ENCODE measurements at regions not wholly inside any gene's neighbourhood (a gene's known extent, or its start where the extent isn't known, plus 50 kb on each side); places are given as distances from the start of the nearest gene placed in this dataset.
A peak's percentile ranks its signal among the peaks of the same experiment; 100 is the strongest.

GRCh38 chr11:19328586-19329311, 88.0 kb upstream of the E2F8 start:
- no peak for TF ChIP-seq CTCF (IDR thresholded peaks at IDR 0.05)
- DNase-seq: no peak
- no peak for ATAC-seq
- H3K27ac ChIP-seq: no peak overlapping the region
- no peak overlapping the region for H3K4me3 ChIP-seq
- H3K36me3 ChIP-seq: no peaks in the 10 kb centered on the region
- H3K4me1 ChIP-seq: no peaks in the 10 kb centered on the region
- intact Hi-C loops (cut with DNase I): no loop called here
- H3K27me3 ChIP-seq: no peaks in the 10 kb centered on the region
- H3K9me3 ChIP-seq: no peaks in the 10 kb centered on the region

- no peaks in the 10 kb centered on the region for H3K36me3 ChIP-seq
- no peaks in the 10 kb centered on the region for H3K4me1 ChIP-seq
- no peak overlapping the region for H3K27ac ChIP-seq
- no peaks in the 10 kb centered on the region for H3K9me3 ChIP-seq
- H3K27me3 ChIP-seq: no peaks in the 10 kb centered on the region
- TF ChIP-seq CTCF (IDR thresholded peaks at IDR 0.05): no peak
- ATAC-seq (no peak), DNase-seq (no peak)
- intact Hi-C loops (cut with DNase I): no loop called here
- H3K4me3 ChIP-seq: no peak overlapping the region
Measured at GRCh38 chr11:19327280-19327679, 86.5 kb upstream of the E2F8 start.

- ATAC-seq: peak; percentile 31
- H3K27me3 ChIP-seq: no peaks in the 10 kb centered on the region
Measured at GRCh38 chr11:19326499-19326898, 85.8 kb upstream of the E2F8 start.

GRCh38 chr11:19323502-19323901, 82.8 kb upstream of the E2F8 start:
- H3K36me3 ChIP-seq: no peaks in the 10 kb centered on the region
- H3K27me3 ChIP-seq: no peaks in the 10 kb centered on the region
- no peaks in the 10 kb centered on the region for H3K9me3 ChIP-seq
- no peak for TF ChIP-seq CTCF (IDR thresholded peaks at IDR 0.05)
- DNase-seq (no peak), ATAC-seq (no peak)
- intact Hi-C loops (cut with DNase I): no loop called here
- no peaks in the 10 kb centered on the region for H3K4me1 ChIP-seq
- H3K4me3 ChIP-seq: no peak overlapping the region
- no peak overlapping the region for H3K27ac ChIP-seq

More at GRCh38 chr11:19326499-19326898, 85.8 kb upstream of the E2F8 start:
- Histone ChIP-seq H3K27ac (no peak overlapping the region), H3K4me1 (no peaks in the 10 kb centered on the region), H3K36me3 (no peaks in the 10 kb centered on the region), H3K9me3 (no peaks in the 10 kb centered on the region), H3K4me3 (no peak overlapping the region)
- DNase-seq: no peak
- TF ChIP-seq CTCF (IDR thresholded peaks at IDR 0.05): no peak
- intact Hi-C loops (cut with DNase I): no loop called here

GRCh38 chr11:19321351-19321750, 80.6 kb upstream of the E2F8 start:
- Histone ChIP-seq H3K9me3 (no peaks in the 10 kb centered on the region), H3K4me1 (peaks cover 4% of the 10 kb centered on the region), H3K27me3 (no peaks in the 10 kb centered on the region), H3K27ac (no peak overlapping the region), H3K36me3 (no peaks in the 10 kb centered on the region), H3K4me3 (no peak overlapping the region)
- ATAC-seq: no peak
- TF ChIP-seq CTCF (IDR thresholded peaks at IDR 0.05): no peak
- intact Hi-C loops (cut with DNase I): no loop called here
- DNase-seq: no peak

- DNase-seq: no peak
- intact Hi-C loops (cut with DNase I): no loop called here
Measured at GRCh38 chr11:19320827-19321226, 80.1 kb upstream of the E2F8 start.

More at GRCh38 chr11:19320827-19321226, 80.1 kb upstream of the E2F8 start:
- TF ChIP-seq CTCF (IDR thresholded peaks at IDR 0.05): no peak
- Histone ChIP-seq H3K4me1 (peaks cover 4% of the 10 kb centered on the region), H3K9me3 (no peaks in the 10 kb centered on the region), H3K27ac (no peak overlapping the region), H3K36me3 (no peaks in the 10 kb centered on the region), H3K4me3 (no peak overlapping the region), H3K27me3 (no peaks in the 10 kb centered on the region)
- no peak for ATAC-seq

All from upper lobe of right lung (tissue), 1 donor.